ENCODE measurements at regions not wholly inside any gene's neighbourhood (a gene's known extent, or its start where the extent isn't known, plus 50 kb on each side); places are given as distances from the start of the nearest gene placed in this dataset.
A peak's percentile ranks its signal among the peaks of the same experiment; 100 is the strongest.

DNA sequence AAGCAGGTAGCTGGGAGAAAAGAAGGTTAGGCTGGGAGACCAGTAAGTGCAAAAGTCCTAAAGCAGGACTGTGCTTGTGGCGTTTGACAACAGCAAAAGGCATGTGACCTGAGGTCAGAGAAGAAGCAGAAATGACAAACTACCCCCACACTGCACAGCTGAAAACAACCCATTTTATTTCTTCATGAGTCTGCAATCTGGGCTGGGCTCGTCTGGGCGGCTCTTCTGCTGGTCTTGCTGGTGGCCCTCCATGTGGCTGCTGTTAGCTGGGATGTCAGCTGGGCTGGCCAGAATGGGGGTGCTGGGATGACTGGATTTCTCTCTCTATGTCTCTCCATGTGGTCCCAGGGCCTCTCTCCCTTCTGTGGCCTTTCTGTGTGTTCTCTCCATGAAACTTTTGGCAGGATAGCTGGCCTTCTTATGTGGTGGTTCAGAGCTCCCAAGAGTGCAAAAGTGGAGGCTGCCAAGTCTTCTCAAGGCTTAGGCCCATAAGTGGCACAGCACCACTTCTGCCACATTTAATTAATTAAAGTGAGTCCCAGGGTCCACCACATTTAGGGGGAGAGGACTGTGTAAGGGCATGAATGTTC, 128.6 kb downstream of the RIPK4 start:
- no peak for DNase-seq
- peaks cover 0 to 44% (median 34%) of the 10 kb centered on the region in 4 donors for H3K4me1 ChIP-seq
- H3K27me3 ChIP-seq: no peaks in the 10 kb centered on the region
- no peak overlapping the region for H3K27ac ChIP-seq
- no peaks in the 10 kb centered on the region for H3K9me3 ChIP-seq
- H3K4me3 ChIP-seq: no peak overlapping the region
- H3K36me3 ChIP-seq: no peaks in the 10 kb centered on the region
- TF ChIP-seq, protein P1, sequence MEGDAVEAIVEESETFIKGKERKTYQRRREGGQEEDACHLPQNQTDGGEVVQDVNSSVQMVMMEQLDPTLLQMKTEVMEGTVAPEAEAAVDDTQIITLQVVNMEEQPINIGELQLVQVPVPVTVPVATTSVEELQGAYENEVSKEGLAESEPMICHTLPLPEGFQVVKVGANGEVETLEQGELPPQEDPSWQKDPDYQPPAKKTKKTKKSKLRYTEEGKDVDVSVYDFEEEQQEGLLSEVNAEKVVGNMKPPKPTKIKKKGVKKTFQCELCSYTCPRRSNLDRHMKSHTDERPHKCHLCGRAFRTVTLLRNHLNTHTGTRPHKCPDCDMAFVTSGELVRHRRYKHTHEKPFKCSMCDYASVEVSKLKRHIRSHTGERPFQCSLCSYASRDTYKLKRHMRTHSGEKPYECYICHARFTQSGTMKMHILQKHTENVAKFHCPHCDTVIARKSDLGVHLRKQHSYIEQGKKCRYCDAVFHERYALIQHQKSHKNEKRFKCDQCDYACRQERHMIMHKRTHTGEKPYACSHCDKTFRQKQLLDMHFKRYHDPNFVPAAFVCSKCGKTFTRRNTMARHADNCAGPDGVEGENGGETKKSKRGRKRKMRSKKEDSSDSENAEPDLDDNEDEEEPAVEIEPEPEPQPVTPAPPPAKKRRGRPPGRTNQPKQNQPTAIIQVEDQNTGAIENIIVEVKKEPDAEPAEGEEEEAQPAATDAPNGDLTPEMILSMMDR (IDR thresholded peaks at IDR 0.05): no peak
- intact Hi-C loops (cut with DNase I; ENCODE audit: low total_unique reads): no loop called here

DNA sequence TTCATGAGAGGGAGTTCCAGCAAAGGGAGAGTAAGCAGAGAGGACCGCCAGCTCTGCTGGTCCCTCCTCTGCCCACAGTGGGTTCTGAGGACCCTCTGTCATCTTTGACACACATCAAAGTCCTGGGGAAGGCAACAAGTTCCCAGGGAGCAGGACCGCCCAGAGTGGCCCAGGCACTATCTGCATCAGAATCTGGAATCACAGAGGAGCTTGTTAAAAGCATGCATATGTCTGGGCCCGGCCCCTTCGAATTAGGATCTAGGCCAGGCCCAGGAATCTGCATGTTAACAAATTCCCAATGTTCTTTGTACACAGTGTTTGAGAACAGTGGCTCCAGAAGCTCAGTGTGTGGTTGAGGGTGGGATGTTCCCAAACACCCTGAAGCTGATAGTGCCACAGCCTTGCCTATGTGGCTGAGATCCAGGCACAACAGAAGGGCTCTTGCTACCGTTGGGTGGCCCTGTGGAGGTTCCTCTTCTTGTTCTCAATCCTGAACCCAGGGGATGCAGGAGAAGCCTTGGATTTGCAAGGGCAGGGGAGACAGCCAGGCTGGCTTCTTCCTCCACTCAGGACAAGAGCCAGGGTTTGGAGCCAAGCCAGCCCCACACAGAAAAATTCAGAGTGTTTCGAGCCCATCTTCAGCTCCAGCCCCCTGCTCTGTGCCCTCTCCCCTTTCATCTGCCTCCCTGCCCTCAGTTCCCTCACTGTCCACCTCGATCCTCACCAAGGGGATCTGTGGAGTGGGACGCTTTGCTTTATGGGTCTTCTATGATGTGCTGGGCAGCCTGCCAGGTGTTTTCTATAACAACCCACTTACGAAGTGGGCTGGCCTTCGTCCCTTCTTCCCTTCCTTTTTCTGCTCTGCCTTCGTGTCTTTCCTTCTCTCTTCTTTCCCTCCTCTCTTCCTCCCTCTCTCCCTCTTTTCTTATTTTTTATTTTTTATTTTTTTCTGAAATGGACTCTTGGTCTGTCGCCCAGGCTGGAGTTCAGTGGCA, 129.0 kb upstream of the TMPRSS2 start:
- Histone ChIP-seq H3K4me1 (peaks cover 0 to 40% (median 22%) of the 10 kb centered on the region in 4 donors), H3K27me3 (no peaks in the 10 kb centered on the region), H3K4me3 (no peak overlapping the region), H3K9me3 (no peaks in the 10 kb centered on the region), H3K36me3 (no peaks in the 10 kb centered on the region), H3K27ac (no peak overlapping the region)
- DNase-seq: peak in 1 of 2 donors; percentile 56
- intact Hi-C loops (cut with DNase I; ENCODE audit: low total_unique reads): no loop called here
- TF ChIP-seq, protein P1 (IDR thresholded peaks at IDR 0.05): no peak

DNA sequence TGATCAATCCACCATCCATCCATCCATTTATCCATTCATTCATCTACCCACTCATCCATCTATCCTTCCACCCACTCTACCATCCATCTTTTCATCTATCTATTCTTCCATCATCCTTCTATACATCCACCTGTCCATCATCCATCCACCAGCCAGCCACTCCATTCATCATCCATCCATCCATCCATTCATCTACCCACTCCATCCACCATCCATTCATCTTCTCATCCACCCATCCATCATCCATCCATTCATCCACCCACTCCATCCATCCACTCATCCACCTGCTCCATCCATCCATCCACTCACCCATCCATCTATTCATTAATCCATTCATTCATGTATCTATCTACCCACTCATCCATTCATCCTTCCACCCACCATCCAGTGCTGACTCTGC, 127.9 kb upstream of the TMPRSS2 start:
- H3K27me3 ChIP-seq: no peaks in the 10 kb centered on the region
- H3K27ac ChIP-seq: no peak overlapping the region
- no peaks in the 10 kb centered on the region for H3K9me3 ChIP-seq
- DNase-seq: peak in 1 of 2 donors; percentile 29
- no peaks in the 10 kb centered on the region for H3K36me3 ChIP-seq
- H3K4me1 ChIP-seq: peaks cover 0 to 33% (median 12%) of the 10 kb centered on the region in 4 donors
- H3K4me3 ChIP-seq: no peak overlapping the region
- intact Hi-C loops (cut with DNase I; ENCODE audit: low total_unique reads): no loop called here
- TF ChIP-seq, protein P1 (IDR thresholded peaks at IDR 0.05): no peak

DNA sequence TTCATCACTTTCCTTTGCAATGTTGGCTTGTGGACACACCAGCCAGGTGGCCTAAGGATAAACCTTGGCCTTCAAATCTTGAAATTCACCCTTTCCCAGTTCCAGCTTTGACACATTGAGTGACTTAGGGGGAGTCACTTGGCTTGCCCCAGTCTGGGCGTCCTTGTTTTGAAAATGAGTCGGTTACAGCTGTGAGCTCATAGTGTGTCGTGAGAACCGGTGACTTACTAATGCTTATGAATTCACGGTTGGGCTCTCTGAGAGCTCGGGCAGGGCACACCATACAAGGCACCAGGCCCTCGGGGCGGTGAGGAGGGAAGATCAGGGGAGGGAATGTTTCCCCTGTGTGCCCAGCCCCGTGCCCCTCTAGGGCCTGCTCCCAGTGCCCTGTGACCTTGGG, 126.9 kb upstream of the TMPRSS2 start:
- intact Hi-C loops (cut with DNase I; ENCODE audit: low total_unique reads): no loop called here
- H3K9me3 ChIP-seq: no peaks in the 10 kb centered on the region
- peaks cover 0 to 33% (median 7%) of the 10 kb centered on the region in 4 donors for H3K4me1 ChIP-seq
- H3K27me3 ChIP-seq: no peaks in the 10 kb centered on the region
- H3K36me3 ChIP-seq: no peaks in the 10 kb centered on the region
- TF ChIP-seq, protein P1 (IDR thresholded peaks at IDR 0.05): no peak
- peak in 1 of 2 donors; percentile 51 for DNase-seq
- no peak overlapping the region for H3K27ac ChIP-seq
- no peak overlapping the region for H3K4me3 ChIP-seq

DNA sequence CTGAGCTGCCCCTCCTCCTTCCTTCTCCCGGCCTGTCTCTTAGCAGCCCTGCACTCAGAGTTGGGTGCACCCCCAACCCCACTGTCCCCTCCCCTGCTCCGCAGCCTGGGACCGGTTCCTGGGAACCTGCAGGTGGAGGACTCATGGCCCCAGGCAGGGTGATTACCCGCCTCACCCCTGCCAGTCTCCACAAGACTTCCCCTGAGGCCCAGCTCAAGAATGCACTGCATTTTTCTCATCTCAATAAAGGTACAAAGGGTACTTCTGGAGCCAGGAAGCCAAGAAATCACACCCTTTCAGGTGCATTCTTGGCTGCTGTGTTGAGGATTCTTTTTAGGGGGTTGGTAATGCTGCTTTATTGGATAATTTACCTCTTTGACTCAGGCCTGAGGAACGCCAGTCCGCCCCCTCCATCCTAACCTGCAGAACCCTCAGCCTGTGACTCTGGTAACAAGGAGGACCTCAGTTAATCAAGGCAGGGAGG, 126.3 kb upstream of the TMPRSS2 start:
- intact Hi-C loops (cut with DNase I; ENCODE audit: low total_unique reads): no loop called here
- DNase-seq: peak in 1 of 2 donors; percentile 47
- TF ChIP-seq, protein P1 (IDR thresholded peaks at IDR 0.05): no peak
- no peaks in the 10 kb centered on the region for H3K27me3 ChIP-seq
- H3K36me3 ChIP-seq: no peaks in the 10 kb centered on the region
- H3K4me3 ChIP-seq: no peak overlapping the region
- H3K4me1 ChIP-seq: peaks cover 0 to 33% (median 7%) of the 10 kb centered on the region in 4 donors
- H3K9me3 ChIP-seq: no peaks in the 10 kb centered on the region
- no peak overlapping the region for H3K27ac ChIP-seq
